ENCODE measurements at regions not wholly inside any gene's neighbourhood (a gene's known extent, or its start where the extent isn't known, plus 50 kb on each side); places are given as distances from the start of the nearest gene placed in this dataset.

DNA sequence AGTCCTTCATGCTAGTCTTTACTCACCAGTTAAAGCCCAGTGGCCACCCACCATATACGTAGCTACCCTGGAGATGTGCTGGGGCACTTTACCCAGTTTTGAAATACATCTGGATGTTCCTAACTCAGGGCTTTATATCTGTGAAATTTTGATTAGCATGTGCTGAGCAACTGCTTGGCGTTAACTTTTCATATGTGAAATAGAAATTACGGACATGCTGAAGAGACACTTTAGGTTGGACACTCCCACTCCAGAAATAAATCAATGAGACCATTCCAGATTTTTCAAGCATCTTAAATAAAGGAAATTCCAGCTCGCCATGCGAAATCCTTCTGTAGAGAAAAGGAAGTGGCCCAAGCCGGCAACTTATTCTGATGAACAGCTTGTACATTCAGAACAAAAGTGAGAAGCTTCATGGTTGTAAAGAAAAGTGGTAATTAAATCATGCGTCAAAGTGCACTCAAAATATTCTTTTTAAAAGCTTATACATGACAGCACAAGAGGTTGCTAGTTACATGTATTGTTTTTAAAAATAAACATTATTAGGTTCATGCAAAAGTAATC is 153.5 kb upstream of the ITGB1 start:
- Histone ChIP-seq H3K14ac (ENCODE audit: insufficient read length) (no peak overlapping the region), H3K4me3 (ENCODE audit: extremely low read depth in 1 of 4, insufficient read depth in 2 of 4, low read depth in 3 of 4, low read length in 4 of 4) (no peak overlapping the region), H4K8ac (ENCODE audit: extremely low read depth, insufficient read depth, low read length) (no peak overlapping the region), H2BK15ac (ENCODE audit: low read length) (no peak overlapping the region), H3K4me1 (replicated peaks in 1 of 4; ENCODE audit: control insufficient read depth in 3 of 4, insufficient read depth in 4 of 4, low read length in 3 of 4) (peaks cover 0 to 10% (median 6%) of the 10 kb centered on the region in 4 experiments; a peak in 5 of 7 replicates), H3K79me1 (ENCODE audit: low read depth, low read length) (no peaks in the 10 kb centered on the region), H3K27ac (ENCODE audit: low read depth, low read length) (no peak overlapping the region), H3K79me2 (ENCODE audit: control insufficient read depth in 1 of 2, insufficient read depth in 2 of 2, low read length in 2 of 2) (no peaks in the 10 kb centered on the region), H2AK5ac (ENCODE audit: low read depth, low read length) (no peak overlapping the region), H3K4me2 (ENCODE audit: insufficient read depth in 1 of 2, low read depth in 2 of 2, low read length in 2 of 2) (no peak overlapping the region), H3K56ac (replicated peaks; ENCODE audit: insufficient read length, low read depth, low read length) (no peak overlapping the region), H4K5ac (ENCODE audit: insufficient read length, low read depth, low read length) (no peak overlapping the region), H2BK12ac (ENCODE audit: low read depth, low read length) (no peak overlapping the region), H3K23me2 (ENCODE audit: low read depth, low read length) (no peaks in the 10 kb centered on the region), H2BK120ac (replicated peaks; ENCODE audit: low read depth, low read length) (no peak overlapping the region), H3K9ac (replicated peaks in 1 of 4; ENCODE audit: extremely low read depth in 1 of 4, low read depth in 3 of 4, low read length in 3 of 4) (no peak overlapping the region), H2BK5ac (ENCODE audit: low read depth, low read length) (no peak overlapping the region), H2BK20ac (ENCODE audit: low read length) (no peak overlapping the region), H3K36me3 (ENCODE audit: control insufficient read depth in 2 of 4, insufficient read depth in 4 of 4, low read length in 3 of 4) (no peaks in the 10 kb centered on the region), H3K27me3 (replicated peaks in 1 of 4; ENCODE audit: control insufficient read depth in 3 of 4, extremely low read depth in 1 of 4, insufficient read depth in 3 of 4, low read length in 3 of 4) (no peaks in the 10 kb centered on the region), H3K4ac (replicated peaks; ENCODE audit: insufficient read length, low read depth, low read length) (no peak overlapping the region), H3K23ac (ENCODE audit: insufficient read length) (no peak overlapping the region), H3K9me3 (ENCODE audit: insufficient read depth in 2 of 2, low read depth in 1 of 2, low read length in 1 of 2) (no peaks in the 10 kb centered on the region), H4K20me1 (replicated peaks in 1 of 2; ENCODE audit: control insufficient read depth in 1 of 2, insufficient read depth in 2 of 2, low read length in 2 of 2) (no peaks in the 10 kb centered on the region), H4K91ac (replicated peaks; ENCODE audit: insufficient read length, low read length) (no peak overlapping the region), H3K18ac (ENCODE audit: extremely low read depth, low read length) (no peak overlapping the region), H2AFZ (ENCODE audit: low read length) (no peak overlapping the region)
- FAIRE-seq (no peak), DNase-seq (ENCODE audit: low read depth in 1 of 2, low spot score in 2 of 2) (no peak)
- ChIA-PET CTCF (ENCODE audit: partially characterized antibody) (interaction anchor here (0.6 to 1.0 kb wide), 2 partner anchors 8 to 18 kb away, joined by 3 read pairs; no protein-coding TSS in a partner anchor), POLR2A (ENCODE audit: partially characterized antibody) (interaction anchor here (0.7 kb wide), 1 partner anchor 11 kb away, joined by 3 read pairs; no protein-coding TSS in a partner anchor)
- WGBS, 2 experiments (ENCODE audit: extremely low coverage in 1 of 2, insufficient coverage in 1 of 2, insufficient read length in 1 of 2, insufficient replicate concordance in 2 of 2, low coverage in 1 of 2, low lambda C conversion rate in 2 of 2, missing lambda C conversion rate in 1 of 2): 93% methylated on average over 7 of the region's 7 CpGs; no CpG with 5 or more reads in 1 of the 2 experiments
- TF ChIP-seq SP4 (IDR thresholded peaks at IDR 0.05; ENCODE audit: low read length): no peak
- no peak for TF ChIP-seq SAP30 (IDR thresholded peaks at IDR 0.05; ENCODE audit: insufficient read depth, insufficient replicate concordance, low read length)
- no peak for TF ChIP-seq KDM4A (IDR thresholded peaks at IDR 0.05; ENCODE audit: low read depth, low read length, severe bottlenecking)
- TF ChIP-seq CHD2 (IDR thresholded peaks at IDR 0.05; ENCODE audit: low read length): no peak
- no peak for TF ChIP-seq TCF12 (IDR thresholded peaks at IDR 0.05; ENCODE audit: low read depth, low read length)
- TF ChIP-seq, protein P1, sequence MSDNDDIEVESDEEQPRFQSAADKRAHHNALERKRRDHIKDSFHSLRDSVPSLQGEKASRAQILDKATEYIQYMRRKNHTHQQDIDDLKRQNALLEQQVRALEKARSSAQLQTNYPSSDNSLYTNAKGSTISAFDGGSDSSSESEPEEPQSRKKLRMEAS (IDR thresholded peaks at IDR 0.05): no peak
- TF ChIP-seq CEBPB (IDR thresholded peaks at IDR 0.05; ENCODE audit: low read depth, low read length): no peak
- TF ChIP-seq, protein P2, sequence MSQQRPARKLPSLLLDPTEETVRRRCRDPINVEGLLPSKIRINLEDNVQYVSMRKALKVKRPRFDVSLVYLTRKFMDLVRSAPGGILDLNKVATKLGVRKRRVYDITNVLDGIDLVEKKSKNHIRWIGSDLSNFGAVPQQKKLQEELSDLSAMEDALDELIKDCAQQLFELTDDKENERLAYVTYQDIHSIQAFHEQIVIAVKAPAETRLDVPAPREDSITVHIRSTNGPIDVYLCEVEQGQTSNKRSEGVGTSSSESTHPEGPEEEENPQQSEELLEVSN (IDR thresholded peaks at IDR 0.05): no peak
- no peak for TF ChIP-seq NANOG (IDR thresholded peaks at IDR 0.05; ENCODE audit: insufficient read depth, low read depth, low read length, poor library complexity, severe bottlenecking)
- no peak for TF ChIP-seq CTBP2 (IDR thresholded peaks at IDR 0.05; ENCODE audit: borderline replicate concordance, insufficient read depth, insufficient read length, low read length)

Data from H1 (cell line).